HK-2 (cell line): ENCODE measurements at regions not wholly inside any gene's neighbourhood (a gene's known extent, or its start where the extent isn't known, plus 50 kb on each side); places are given as distances from the start of the nearest gene placed in this dataset.

Source experiments
- DNase-seq: peaks from one replicate; pipeline ENCODE4 v3.0.0-alpha.2; 2018; ENCODE audit not compliant: unreplicated experiment

DNA sequence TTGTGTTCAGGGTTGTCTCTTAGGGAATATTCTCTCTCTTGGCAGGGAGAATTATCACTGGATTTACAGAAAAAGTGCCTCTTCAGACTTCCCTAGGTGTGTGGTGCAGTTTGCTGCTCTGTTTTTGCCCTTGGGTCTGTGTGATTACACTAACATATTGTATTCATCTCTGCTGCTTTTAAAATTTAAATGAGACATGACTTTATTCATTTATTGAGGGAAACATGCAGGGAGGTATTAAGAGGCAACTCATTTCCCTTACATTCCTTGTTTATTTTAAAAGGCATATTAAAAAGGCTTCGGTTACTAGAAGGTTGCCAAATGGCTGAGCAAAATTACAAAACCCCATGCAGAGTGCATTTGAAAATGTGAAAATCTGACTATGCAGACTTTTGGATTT is 135.1 kb upstream of the GEMIN8 start:
- DNase-seq, result no peak

DNA sequence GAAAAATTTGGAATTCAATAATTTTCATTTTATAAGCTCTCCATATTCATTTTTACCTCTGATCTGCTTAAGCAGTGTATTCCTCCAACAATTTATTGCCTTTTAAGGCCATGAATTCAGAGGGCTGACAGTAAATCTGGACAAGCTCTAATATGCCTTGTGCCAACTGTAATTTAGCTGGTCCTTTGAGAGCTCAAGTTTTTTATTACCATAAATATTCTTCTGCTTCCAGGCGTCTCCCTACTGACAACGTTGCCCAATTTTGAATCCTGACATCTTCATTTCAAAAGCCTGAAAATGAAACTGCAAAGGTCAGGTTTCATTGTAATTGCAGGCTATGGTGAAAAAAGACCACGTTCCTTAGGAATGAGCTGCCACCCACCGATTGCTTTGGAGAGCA is 95.8 kb upstream of the GEMIN8 start:
- no peak for DNase-seq

DNA sequence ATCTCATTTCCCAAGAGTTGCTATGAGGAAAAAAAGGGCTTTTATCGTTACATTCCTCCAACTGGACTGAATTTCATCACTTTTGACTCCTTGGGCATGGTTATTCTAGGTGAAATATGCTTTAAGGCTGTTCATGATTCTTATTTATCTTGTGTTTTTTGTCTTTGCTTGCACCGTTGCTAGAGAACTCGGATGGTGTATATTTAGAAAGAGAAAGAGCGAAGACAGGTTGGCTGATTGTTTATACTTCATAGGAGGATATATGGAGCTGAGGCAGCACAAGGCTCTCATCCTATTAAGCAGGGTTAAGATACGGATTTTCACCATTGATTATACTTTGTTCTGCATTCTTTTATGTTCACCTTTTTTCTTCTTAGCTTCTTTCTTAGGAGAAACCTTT is 94.9 kb upstream of the GEMIN8 start:
- DNase-seq, result no peak

DNA sequence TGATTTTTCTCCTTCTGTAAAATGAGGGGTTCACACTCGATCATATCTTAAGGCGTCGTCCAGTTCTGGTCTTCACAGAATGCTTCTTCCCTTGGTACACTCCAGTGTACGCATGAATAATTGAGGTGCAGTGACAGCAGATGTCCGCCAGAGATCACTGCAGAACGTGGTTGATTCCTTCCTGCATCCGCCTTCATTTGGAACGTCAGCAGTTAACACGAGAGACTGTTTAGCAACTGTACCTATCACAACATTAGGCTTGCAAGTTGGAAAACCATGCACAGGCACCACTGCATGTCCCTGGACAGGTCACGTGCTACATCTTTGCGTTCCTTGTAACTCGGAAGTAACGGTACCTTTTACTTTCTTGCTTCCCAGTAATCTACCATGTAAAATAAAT is 66.0 kb upstream of the GEMIN8 start:
- DNase-seq, result no peak

DNA sequence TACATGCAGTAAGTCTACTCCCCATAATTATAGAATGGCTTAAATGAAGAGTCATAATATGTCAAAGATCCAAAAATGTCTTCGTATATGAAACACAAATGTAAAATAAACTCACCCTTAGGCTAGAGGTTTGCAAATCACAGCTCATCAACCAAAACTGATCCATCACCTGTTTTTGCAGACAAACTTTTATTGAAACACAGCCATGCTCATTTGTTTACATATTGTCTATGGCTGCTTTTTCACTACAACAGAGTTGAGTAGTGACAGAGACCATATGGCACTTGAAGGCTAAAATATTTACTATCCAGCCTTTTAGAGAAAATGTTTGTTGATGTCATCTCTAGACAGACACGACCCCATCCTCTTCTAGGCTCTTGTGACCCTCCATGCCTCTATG is 64.5 kb upstream of the GEMIN8 start:
- DNase-seq, result no peak

DNA sequence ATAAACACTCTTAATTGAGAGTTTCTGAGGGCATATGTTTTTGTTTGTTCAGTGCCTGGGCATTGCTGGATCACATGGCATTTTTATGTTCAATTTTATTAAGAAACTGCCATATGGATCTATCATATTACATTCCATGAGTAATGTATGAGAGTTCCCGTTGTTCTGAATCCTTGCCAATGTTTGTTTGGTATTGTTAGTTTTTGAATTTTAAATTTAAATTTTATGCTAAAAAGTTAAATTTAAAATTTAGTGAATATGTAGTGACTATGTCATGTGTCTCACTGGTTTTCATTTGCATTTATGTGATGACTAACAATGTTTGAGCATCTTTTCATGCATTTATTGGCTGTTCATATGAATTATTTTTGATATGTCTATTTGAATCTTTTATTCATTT is 54.8 kb upstream of the GEMIN8 start:
- DNase-seq, result no peak

DNA sequence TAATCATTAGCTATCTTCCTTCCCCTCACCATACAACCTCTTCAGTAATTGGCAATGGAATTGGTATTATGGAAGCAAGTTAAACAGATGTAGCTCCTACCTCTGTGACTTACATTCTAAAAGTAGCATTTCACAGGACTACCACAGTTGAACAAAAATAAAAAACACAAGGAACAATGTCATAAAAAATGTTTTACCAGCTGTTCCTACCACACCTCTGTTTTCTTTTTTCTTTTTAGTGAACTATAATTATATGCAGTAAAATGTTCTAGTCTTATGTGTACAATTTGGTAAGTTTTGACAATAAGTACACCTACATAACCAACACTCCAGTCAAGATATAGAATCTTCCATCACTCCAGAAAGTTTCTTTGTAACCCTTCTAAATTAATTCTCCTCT is 54.1 kb upstream of the GEMIN8 start:
- DNase-seq, result no peak

DNA sequence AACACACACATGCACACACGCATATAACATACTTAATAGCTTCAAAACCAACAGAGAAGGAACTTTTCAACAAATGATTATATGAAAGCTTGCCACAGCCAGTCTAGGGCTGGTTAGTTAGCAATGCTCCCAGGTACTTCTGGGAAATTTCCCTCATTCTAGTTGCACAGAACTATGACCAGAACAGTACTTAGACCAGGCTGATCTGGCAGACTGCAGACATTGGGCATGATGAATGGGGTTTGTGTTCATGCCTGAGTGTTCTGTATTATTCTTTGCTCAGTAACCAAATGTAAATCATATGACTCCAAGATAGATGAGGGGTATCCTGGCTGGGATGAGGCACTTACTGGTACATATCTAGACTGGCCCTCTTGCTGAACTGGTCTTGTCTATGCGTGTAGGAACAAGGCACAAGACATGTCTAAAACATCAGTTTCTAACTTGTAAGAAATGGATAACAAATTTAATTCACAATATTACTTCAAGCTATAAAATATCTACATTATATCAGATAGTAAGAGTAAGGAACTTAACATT is 50.3 kb upstream of the GEMIN8 start:
- no peak for DNase-seq
